H1 (cell line): ENCODE measurements at regions not wholly inside any gene's neighbourhood (a gene's known extent, or its start where the extent isn't known, plus 50 kb on each side); places are given as distances from the start of the nearest gene placed in this dataset.

Experiments
- CTCF ChIA-PET: fragments of 300-600 bp; sonication (Branson Sonifier 250); formaldehyde crosslinking; loops from one replicate; lab custom pipeline; 2021; ENCODE audit not compliant: partially characterized antibody; lab: Charles Lee
- POLR2A ChIA-PET: fragments of 300-600 bp; sonication (Branson Sonifier 250); formaldehyde crosslinking; loops from one replicate; lab custom pipeline; 2021; ENCODE audit warnings: inconsistent platforms; ENCODE audit not compliant: partially characterized antibody; lab: Charles Lee
- DNase-seq, 2 experiments: peaks; one replicate each; pipeline versions ENCODE4 v3.0.0 to v3.0.0-alpha.2; 2010 to 2022; ENCODE audit warnings: low spot score in 2 of 2, low read depth in 1 of 2, mixed read lengths in 1 of 2
- FAIRE-seq: peaks from 2 replicates; lab custom pipeline; 2011; peaks lifted over from hg19 to GRCh38; lab: Jason Lieb, UNC
- H2AFZ ChIP-seq: 2 replicates; pipeline ENCODE4 v1.8.1; 2012; ENCODE audit warnings: low read length, inconsistent platforms
- H2AK5ac ChIP-seq: 2 replicates; pipeline ENCODE4 v1.6.1; 2013; ENCODE audit warnings: low read depth, low read length
- H2BK120ac ChIP-seq: replicated peaks from 2 replicates; pipeline ENCODE3; 2013; ENCODE audit warnings: low read depth, low read length, inconsistent platforms
- H2BK12ac ChIP-seq: 2 replicates; pipeline ENCODE4 v1.6.1; 2013; ENCODE audit warnings: low read depth, low read length
- H2BK15ac ChIP-seq: 2 replicates; pipeline ENCODE4 v1.6.1; 2013; ENCODE audit warnings: low read length
- H2BK20ac ChIP-seq: 2 replicates; pipeline ENCODE4 v1.6.1; 2013; ENCODE audit warnings: low read length
- H2BK5ac ChIP-seq: 2 replicates; pipeline ENCODE4 v1.6.1; 2013; ENCODE audit warnings: low read depth, low read length
- H3K14ac ChIP-seq: 2 replicates; pipeline ENCODE4 v1.6.1; 2013; ENCODE audit warnings: inconsistent platforms; ENCODE audit not compliant: insufficient read length
- H3K18ac ChIP-seq: 2 replicates; pipeline ENCODE4 v1.6.1; 2013; ENCODE audit warnings: low read length; ENCODE audit errors: extremely low read depth
- H3K23ac ChIP-seq: 2 replicates; pipeline ENCODE4 v1.6.1; 2013; ENCODE audit warnings: inconsistent platforms; ENCODE audit not compliant: insufficient read length
- H3K23me2 ChIP-seq: 2 replicates; pipeline ENCODE4 v1.6.1; 2013; ENCODE audit warnings: low read depth, low read length
- H3K27ac ChIP-seq: 2 replicates; pipeline ENCODE4 v1.6.1; 2011; ENCODE audit warnings: low read depth, low read length, inconsistent platforms
- H3K27me3 ChIP-seq, 4 experiments: replicated peaks in 1 of 4; 1 replicate in 1 of 4; 2 replicates in 3 of 4; pipeline versions ENCODE4 v1.6.1 to v1.8.1; 2011 to 2013; ENCODE audit warnings: low read length in 3 of 4, mild to moderate bottlenecking in 3 of 4, inconsistent platforms in 2 of 4, mixed read lengths in 2 of 4, moderate library complexity in 1 of 4; ENCODE audit not compliant: control insufficient read depth in 3 of 4, insufficient read depth in 3 of 4; ENCODE audit errors: extremely low read depth in 1 of 4
- H3K36me3 ChIP-seq, 4 experiments: 2 replicates each; pipeline versions ENCODE4 v1.6.1 to v1.8.1; 2011 to 2013; ENCODE audit warnings: mild to moderate bottlenecking in 4 of 4, low read length in 3 of 4, moderate library complexity in 2 of 4, control low read depth in 1 of 4, inconsistent platforms in 1 of 4; ENCODE audit not compliant: insufficient read depth in 4 of 4, control insufficient read depth in 2 of 4
- H3K4ac ChIP-seq: replicated peaks from 2 replicates; pipeline ENCODE3; 2013; ENCODE audit warnings: low read length, low read depth, mixed read lengths, inconsistent platforms; ENCODE audit not compliant: insufficient read length
- H3K4me1 ChIP-seq, 4 experiments: replicated peaks in 1 of 4; 1 replicate in 1 of 4; 2 replicates in 3 of 4; pipeline versions ENCODE4 v1.6.1 to v1.8.1; 2011 to 2013; ENCODE audit warnings: low read length in 3 of 4, inconsistent platforms in 2 of 4, mixed read lengths in 1 of 4; ENCODE audit not compliant: insufficient read depth in 4 of 4, control insufficient read depth in 3 of 4
- H3K4me2 ChIP-seq, 2 experiments: 2 replicates each; pipeline versions ENCODE4 v1.6.1 to v1.8.1; 2011 to 2013; ENCODE audit warnings: low read depth in 2 of 2, low read length in 2 of 2, control low read depth in 1 of 2, inconsistent platforms in 1 of 2, mild to moderate bottlenecking in 1 of 2; ENCODE audit not compliant: insufficient read depth in 1 of 2
- H3K4me3 ChIP-seq, 4 experiments: fragments of 200-600, 300-600 bp in 1 of 4; sonication (generic), shearing (Covaris generic), sonication (Bioruptor Twin) in 1 of 4; 2 replicates each; pipeline versions ENCODE4 v1.5.1 to v1.8.1; 2011 to 2016; ENCODE audit warnings: low read length in 4 of 4, low read depth in 3 of 4, control low read depth in 2 of 4, inconsistent platforms in 2 of 4, mild to moderate bottlenecking in 2 of 4, mixed read lengths in 1 of 4, moderate library complexity in 1 of 4; ENCODE audit not compliant: insufficient read depth in 2 of 4; ENCODE audit errors: extremely low read depth in 1 of 4
- H3K56ac ChIP-seq: replicated peaks from 2 replicates; pipeline ENCODE3; 2013; ENCODE audit warnings: low read depth, mild to moderate bottlenecking, mixed read lengths, low read length, inconsistent platforms; ENCODE audit not compliant: insufficient read length
- H3K79me1 ChIP-seq: 2 replicates; pipeline ENCODE4 v1.6.1; 2013; ENCODE audit warnings: low read depth, low read length, control low read depth
- H3K79me2 ChIP-seq, 2 experiments: 2 replicates each; pipeline versions ENCODE4 v1.6.1 to v1.8.1; 2012 to 2013; ENCODE audit warnings: low read length in 2 of 2, mild to moderate bottlenecking in 2 of 2, inconsistent platforms in 1 of 2; ENCODE audit not compliant: insufficient read depth in 2 of 2, control insufficient read depth in 1 of 2
- H3K9ac ChIP-seq, 4 experiments: replicated peaks in 1 of 4; 1 replicate in 1 of 4; 2 replicates in 3 of 4; pipeline versions ENCODE4 v1.6.1 to v1.8.1; 2011 to 2013; ENCODE audit warnings: low read depth in 3 of 4, low read length in 3 of 4, control low read depth in 2 of 4, mild to moderate bottlenecking in 2 of 4, moderate library complexity in 2 of 4, inconsistent platforms in 1 of 4; ENCODE audit errors: extremely low read depth in 1 of 4
- H3K9me3 ChIP-seq, 2 experiments: 2 replicates each; pipeline versions ENCODE4 v1.6.1 to v1.8.1; 2012 to 2013; ENCODE audit warnings: mild to moderate bottlenecking in 2 of 2, moderate library complexity in 2 of 2, control low read depth in 1 of 2, inconsistent platforms in 1 of 2, low read depth in 1 of 2, low read length in 1 of 2, mixed read lengths in 1 of 2; ENCODE audit not compliant: insufficient read depth in 2 of 2
- H4K20me1 ChIP-seq, 2 experiments: replicated peaks in 1 of 2; 2 replicates each; pipeline versions ENCODE3 to v1.8.1; 2011 to 2013; ENCODE audit warnings: inconsistent platforms in 2 of 2, low read length in 2 of 2, mild to moderate bottlenecking in 1 of 2; ENCODE audit not compliant: insufficient read depth in 2 of 2, control insufficient read depth in 1 of 2
- H4K5ac ChIP-seq: 2 replicates; pipeline ENCODE4 v1.6.1; 2013; ENCODE audit warnings: low read length, low read depth, mixed read lengths, inconsistent platforms; ENCODE audit not compliant: insufficient read length
- H4K8ac ChIP-seq: 2 replicates; pipeline ENCODE4 v1.8.0; 2013; ENCODE audit warnings: mild to moderate bottlenecking, moderate library complexity, low read length, inconsistent platforms; ENCODE audit not compliant: insufficient read depth; ENCODE audit errors: extremely low read depth
- H4K91ac ChIP-seq: replicated peaks from 2 replicates; pipeline ENCODE3; 2013; ENCODE audit warnings: low read length, mixed read lengths, inconsistent platforms; ENCODE audit not compliant: insufficient read length
- CREB1 ChIP-seq: IDR thresholded peaks from 2 replicates; pipeline ENCODE4 v1.6.1; 2012; ENCODE audit warnings: inconsistent platforms
- MAFK ChIP-seq: IDR thresholded peaks from 2 replicates; pipeline ENCODE4 v1.6.1; 2012; ENCODE audit warnings: low read depth, mild to moderate bottlenecking, improper control_type of control experiment, low read length
- MAX ChIP-seq: IDR thresholded peaks from 2 replicates; pipeline ENCODE4 v1.6.1; 2012; ENCODE audit warnings: inconsistent platforms
- NANOG ChIP-seq: IDR thresholded peaks from 2 replicates; pipeline ENCODE4 v1.6.1; 2011; ENCODE audit warnings: low read length, low read depth, mild to moderate bottlenecking, inconsistent platforms; ENCODE audit not compliant: insufficient read depth, poor library complexity, severe bottlenecking
- NRF1 ChIP-seq: IDR thresholded peaks from 2 replicates; pipeline ENCODE4 v1.6.1; 2011; ENCODE audit warnings: mild to moderate bottlenecking, low read depth, low read length, improper control_type of control experiment
- POLR2A ChIP-seq, 2 experiments: IDR thresholded peaks; 1 replicate in 1 of 2; 2 replicates in 1 of 2; pipeline ENCODE4 v1.6.1; 2011; ENCODE audit warnings: low read depth in 2 of 2, low read length in 2 of 2, mild to moderate bottlenecking in 2 of 2; ENCODE audit errors: control extremely low read depth in 1 of 2
- POLR2AphosphoS5 ChIP-seq: IDR thresholded peaks from 2 replicates; pipeline ENCODE4 v1.6.1; 2011; ENCODE audit warnings: low read depth, low read length
- SIRT6 ChIP-seq: IDR thresholded peaks from one replicate; pipeline ENCODE4 v1.7.1; 2012; ENCODE audit warnings: low read length, inconsistent platforms
- TAF7 ChIP-seq: optimal IDR thresholded peaks from 2 replicates; pipeline ENCODE3; 2011; ENCODE audit warnings: low read depth, mild to moderate bottlenecking, inconsistent platforms, low read length, moderate library complexity, borderline replicate concordance
- WGBS, 2 experiments: shearing (Covaris generic) in 1 of 2; methylation state at CpG; one replicate each; pipeline versions ENCODE4 v1.1.6 to v1.1.7; 2013 to 2015; ENCODE audit warnings: low lambda C conversion rate in 2 of 2, mixed read lengths in 2 of 2, inconsistent platforms in 1 of 2, low coverage in 1 of 2, missing lambda C conversion rate in 1 of 2; ENCODE audit not compliant: insufficient replicate concordance in 2 of 2, insufficient coverage in 1 of 2, insufficient read length in 1 of 2; ENCODE audit errors: extremely low coverage in 1 of 2, missing lambda C conversion rate in 1 of 2; 5-methylcytosine and 5-hydroxymethylcytosine counted together
- TF ChIP-seq, protein P1 (sequence below): IDR thresholded peaks from 2 replicates; pipeline ENCODE4 v1.6.1; 2011; ENCODE audit warnings: low read length, improper control_type of control experiment

DNA sequence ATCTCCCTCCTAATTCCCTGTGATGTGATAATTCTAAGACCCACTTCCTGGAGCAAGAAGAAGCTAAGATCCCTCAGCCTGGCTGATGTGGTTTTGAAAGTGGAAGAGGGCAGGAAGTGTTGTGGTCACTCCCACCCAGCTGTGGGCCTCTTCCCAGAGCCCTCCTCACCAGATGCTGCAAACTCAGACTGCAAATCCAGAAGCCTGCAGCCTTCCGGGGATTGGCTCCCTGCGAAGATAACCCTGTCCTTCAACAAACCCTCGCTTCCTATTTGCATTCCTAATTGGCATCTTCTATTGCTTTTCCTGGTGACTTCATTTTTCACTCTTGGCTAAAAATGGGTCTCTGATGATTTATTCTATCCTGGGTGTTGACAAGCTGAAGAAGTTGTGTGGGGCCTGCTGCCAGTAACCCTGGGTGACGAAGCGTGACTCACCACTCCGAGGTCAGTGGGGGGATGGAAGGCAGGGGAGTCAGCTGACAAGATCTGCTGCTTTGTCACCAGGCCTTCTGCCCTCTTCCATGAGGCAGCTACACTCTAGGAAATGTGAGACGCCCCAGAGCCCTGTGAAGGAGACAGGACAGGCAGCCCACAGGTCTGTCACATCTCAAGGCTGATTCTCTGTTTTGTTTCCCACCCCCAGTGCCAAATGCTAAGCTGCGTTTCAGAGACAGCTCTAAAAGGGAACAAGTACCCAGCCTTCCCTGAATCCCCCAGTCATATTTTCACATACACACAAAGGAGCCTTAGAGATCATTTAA is 99.7 kb upstream of the LIPC start:
- peak in 1 of 2 experiments; percentile 46 for DNase-seq
- Histone ChIP-seq H3K4me2 (no peak overlapping the region), H4K8ac (no peak overlapping the region), H3K23me2 (no peaks in the 10 kb centered on the region; the same call in 1 of the 2 replicates), H3K4me3 (no peak overlapping the region), H3K14ac (no peak overlapping the region), H3K9ac (no peak overlapping the region), H3K27ac (peak overlapping the region; percentile 35), H3K27me3 (no peaks in the 10 kb centered on the region), H3K23ac (no peak overlapping the region), H3K4ac (no peak overlapping the region), H2BK12ac (peak overlapping the region; percentile 30; the same call in 1 of the 2 replicates), H3K9me3 (peaks cover 2 to 11% of the 10 kb centered on the region in 2 experiments; a peak in 3 of 4 replicates), H4K20me1 (no peaks in the 10 kb centered on the region), H3K36me3 (no peaks in the 10 kb centered on the region), H2BK5ac (peak overlapping the region; percentile 69; the same call in 1 of the 2 replicates), H3K79me1 (no peaks in the 10 kb centered on the region), H2BK15ac (no peak overlapping the region), H2AK5ac (no peak overlapping the region), H2BK120ac (no peak overlapping the region), H2BK20ac (peak overlapping the region; percentile 66), H4K5ac (no peak overlapping the region), H4K91ac (peak overlapping the region; percentile 79), H3K56ac (no peak overlapping the region), H3K4me1 (peaks cover 10 to 26% (median 16%) of the 10 kb centered on the region in 4 experiments; a peak in 6 of 7 replicates), H3K79me2 (no peaks in the 10 kb centered on the region), H3K18ac (no peak overlapping the region), H2AFZ (peak overlapping the region; percentile 15; the same call in 1 of the 2 replicates)
- 62% methylated on average over 8 of the region's 8 CpGs; no CpG with 5 or more reads in 1 of the 2 experiments for WGBS, 2 experiments
- no peak for FAIRE-seq
- POLR2A ChIA-PET = interaction anchor here (1.2 kb wide), 1 partner anchor 18 kb away, joined by 3 read pairs; no protein-coding TSS in a partner anchor
- CTCF ChIA-PET = interaction anchor here (0.6 to 2.5 kb wide), 2 partner anchors 23 to 34 kb away, joined by 4 to 14 read pairs; no protein-coding TSS in a partner anchor
- TF ChIP-seq CREB1 (0 out of 2 replicates have a peak, but pooled peaks have one; percentile 28), SIRT6 (no peak), TAF7 (peak; percentile 20), POLR2AphosphoS5 (peak; percentile 58; the same call in 1 of the 2 replicates), NRF1 (no peak), POLR2A (IDR thresholded peaks at IDR 0.05; ENCODE audit: control extremely low read depth in 1 of 2, low read depth in 2 of 2, low read length in 2 of 2) (peak in 1 of 2 experiments; percentile 55; a peak in 2 of 3 replicates), MAFK (peak; percentile 31; the same call in 1 of the 2 replicates), NANOG (no peak), MAX (peak; percentile 73)
- TF ChIP-seq, protein P1, sequence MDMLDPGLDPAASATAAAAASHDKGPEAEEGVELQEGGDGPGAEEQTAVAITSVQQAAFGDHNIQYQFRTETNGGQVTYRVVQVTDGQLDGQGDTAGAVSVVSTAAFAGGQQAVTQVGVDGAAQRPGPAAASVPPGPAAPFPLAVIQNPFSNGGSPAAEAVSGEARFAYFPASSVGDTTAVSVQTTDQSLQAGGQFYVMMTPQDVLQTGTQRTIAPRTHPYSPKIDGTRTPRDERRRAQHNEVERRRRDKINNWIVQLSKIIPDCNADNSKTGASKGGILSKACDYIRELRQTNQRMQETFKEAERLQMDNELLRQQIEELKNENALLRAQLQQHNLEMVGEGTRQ = peak; percentile 54; the same call in 1 of the 2 replicates
